ENCODE measurements at regions not wholly inside any gene's neighbourhood (a gene's known extent, or its start where the extent isn't known, plus 50 kb on each side); places are given as distances from the start of the nearest gene placed in this dataset.

GRCh38 chr1:55374801-55375616, 159.8 kb upstream of the USP24 start:
- in situ Hi-C loops (cut with MboI; ENCODE audit: low sequenced_read_pairs) = no loop called here

DNA sequence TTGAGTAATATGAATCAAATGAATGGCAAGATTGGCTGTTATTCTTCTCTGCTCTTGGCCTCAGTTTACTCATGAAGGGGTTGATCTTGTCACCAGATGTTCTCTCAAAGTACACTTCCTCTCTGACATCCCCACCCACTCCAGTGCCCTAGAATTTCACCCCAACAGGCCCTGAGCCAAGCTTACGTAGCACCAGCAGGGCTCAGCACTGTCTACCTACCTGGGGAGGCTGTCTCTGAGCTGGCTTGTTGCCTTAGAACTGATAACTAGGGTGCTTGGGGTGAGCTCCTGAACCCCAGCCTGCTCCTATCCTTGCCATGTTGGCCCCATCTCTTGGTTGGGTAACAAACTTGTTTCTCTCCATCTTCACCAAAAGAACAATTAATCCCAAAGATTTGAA, 159.1 kb upstream of the USP24 start:
- in situ Hi-C loops (cut with MboI; ENCODE audit: low sequenced_read_pairs) = no loop called here

- in situ Hi-C loops (cut with MboI; ENCODE audit: low sequenced_read_pairs) = no loop called here
Observed at GRCh38 chr1:55369474-55369873, 154.3 kb upstream of the USP24 start.

- in situ Hi-C loops (cut with MboI; ENCODE audit: low sequenced_read_pairs) = no loop called here
Observed at GRCh38 chr1:55368698-55369097, 153.5 kb upstream of the USP24 start.

DNA sequence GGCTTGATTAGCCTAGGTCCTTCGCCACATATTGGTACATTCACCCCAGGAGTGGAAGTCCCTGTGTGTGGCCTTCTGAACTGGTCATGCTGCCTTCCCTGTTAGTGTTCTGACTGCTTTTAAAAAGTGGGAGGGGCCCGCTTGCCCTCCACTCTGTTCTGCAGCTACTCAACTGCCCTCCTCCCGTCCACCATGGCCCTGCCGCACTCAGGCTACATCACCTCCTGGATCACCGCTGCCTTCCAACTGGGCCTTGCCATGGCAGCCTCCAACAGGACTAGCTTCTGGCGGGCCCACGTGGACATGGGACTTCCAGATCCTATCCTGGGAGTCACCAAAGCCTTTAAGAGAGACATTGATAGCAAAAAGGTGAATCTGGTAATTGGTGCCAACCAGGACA, 152.1 kb upstream of the USP24 start:
- in situ Hi-C loops (cut with MboI; ENCODE audit: low sequenced_read_pairs) = no loop called here

DNA sequence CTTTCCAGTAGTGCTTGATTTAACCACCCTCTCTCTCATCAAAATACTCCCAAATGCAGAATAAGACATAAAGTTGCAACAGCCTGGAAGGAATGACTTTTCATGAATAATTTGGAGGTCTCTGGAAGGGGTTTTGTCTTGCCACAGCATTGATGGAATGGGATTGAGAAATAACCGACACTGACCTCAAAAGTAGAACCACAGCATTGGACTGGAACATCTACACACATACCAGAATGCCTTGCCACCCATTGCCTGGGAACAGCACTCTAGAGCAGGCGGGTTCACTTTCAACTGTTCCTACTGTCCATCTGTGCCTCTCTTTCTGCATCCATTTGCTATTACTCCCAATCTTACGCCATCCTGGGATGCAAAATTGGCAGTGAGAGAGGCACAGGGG, 149.1 kb upstream of the USP24 start:
- in situ Hi-C loops (cut with MboI; ENCODE audit: low sequenced_read_pairs) = no loop called here

DNA sequence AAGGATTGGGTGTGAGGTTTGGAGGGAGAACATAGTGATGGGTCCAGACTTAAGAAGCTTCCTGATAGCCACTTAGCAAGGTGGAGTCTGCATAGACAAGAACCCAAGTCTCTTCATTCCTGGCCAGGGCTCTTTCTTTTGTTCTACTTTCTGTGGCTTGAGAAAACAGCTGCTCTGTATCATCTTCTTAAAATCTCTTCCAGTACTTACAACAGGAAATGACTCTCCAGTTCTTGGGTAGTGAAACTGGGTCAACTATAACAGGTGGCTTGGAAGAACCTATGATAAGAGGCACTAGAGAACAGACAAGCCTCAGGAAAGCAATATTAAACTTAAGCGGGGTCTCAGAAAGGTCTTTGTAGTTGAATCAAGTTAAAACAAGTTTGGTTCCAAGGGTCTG, 148.1 kb upstream of the USP24 start:
- in situ Hi-C loops (cut with MboI; ENCODE audit: low sequenced_read_pairs) = no loop called here

- in situ Hi-C loops (cut with MboI; ENCODE audit: low sequenced_read_pairs) = no loop called here
Observed at GRCh38 chr1:55362558-55362957, 147.4 kb upstream of the USP24 start.

DNA sequence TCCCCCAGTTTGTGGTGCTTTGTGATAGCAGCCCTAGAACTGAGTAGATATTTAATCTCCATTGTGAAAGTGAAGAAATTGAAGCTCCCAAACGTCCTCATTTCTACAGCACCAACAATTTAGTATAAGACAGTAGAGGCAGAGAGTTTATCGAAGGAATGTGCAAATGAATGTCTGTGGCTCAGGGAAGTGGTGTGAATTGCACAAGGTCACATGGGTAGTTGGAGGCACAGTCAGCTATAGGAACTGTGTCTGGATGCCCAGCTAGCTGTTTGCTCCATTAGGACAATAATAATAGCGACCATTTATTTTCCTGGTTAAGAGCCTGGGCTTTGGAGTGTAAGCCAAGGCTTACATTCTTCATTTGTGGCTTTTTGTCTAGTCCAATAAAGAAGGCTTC, 144.4 kb upstream of the USP24 start:
- in situ Hi-C loops (cut with MboI; ENCODE audit: low sequenced_read_pairs) = no loop called here

DNA sequence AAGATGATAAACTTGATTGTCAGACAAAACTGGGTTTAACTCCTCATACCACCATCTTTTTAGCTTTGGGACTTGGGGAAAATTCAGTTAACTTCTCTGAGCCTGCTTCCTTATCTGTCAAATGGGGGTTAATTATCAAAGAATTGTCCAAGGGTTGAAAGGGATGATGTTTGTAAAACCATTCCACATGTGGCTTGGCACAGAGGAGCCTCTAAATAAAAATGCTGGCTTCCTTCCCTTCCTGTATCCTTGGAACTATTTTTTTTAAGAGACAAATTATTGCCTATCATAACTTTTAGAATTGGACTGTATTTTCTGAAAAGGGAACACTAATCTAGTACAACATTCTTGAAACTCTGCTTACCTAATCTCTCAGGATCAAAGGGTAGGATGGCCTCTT, 143.4 kb upstream of the USP24 start:
- in situ Hi-C loops (cut with MboI; ENCODE audit: low sequenced_read_pairs) = no loop called here

DNA sequence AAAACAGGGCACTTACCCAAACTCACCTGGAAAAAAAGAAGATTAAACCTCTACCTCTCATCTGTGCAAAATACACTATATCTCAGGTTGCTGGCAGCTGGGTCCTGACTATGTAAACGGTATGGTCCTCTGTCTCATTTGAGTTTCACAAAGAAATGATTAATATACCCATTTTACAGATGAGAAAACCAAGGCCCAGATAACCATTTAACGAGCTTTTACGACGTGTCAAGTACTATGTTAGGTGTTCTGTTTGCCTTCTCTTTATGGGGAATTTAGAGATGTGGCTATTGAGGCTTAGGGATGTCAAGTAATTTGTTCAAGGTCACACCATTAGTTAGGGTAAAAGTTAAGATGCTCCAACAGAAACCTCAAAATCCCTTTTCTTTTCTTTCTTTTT, 140.4 kb upstream of the USP24 start:
- in situ Hi-C loops (cut with MboI; ENCODE audit: low sequenced_read_pairs) = no loop called here

DNA sequence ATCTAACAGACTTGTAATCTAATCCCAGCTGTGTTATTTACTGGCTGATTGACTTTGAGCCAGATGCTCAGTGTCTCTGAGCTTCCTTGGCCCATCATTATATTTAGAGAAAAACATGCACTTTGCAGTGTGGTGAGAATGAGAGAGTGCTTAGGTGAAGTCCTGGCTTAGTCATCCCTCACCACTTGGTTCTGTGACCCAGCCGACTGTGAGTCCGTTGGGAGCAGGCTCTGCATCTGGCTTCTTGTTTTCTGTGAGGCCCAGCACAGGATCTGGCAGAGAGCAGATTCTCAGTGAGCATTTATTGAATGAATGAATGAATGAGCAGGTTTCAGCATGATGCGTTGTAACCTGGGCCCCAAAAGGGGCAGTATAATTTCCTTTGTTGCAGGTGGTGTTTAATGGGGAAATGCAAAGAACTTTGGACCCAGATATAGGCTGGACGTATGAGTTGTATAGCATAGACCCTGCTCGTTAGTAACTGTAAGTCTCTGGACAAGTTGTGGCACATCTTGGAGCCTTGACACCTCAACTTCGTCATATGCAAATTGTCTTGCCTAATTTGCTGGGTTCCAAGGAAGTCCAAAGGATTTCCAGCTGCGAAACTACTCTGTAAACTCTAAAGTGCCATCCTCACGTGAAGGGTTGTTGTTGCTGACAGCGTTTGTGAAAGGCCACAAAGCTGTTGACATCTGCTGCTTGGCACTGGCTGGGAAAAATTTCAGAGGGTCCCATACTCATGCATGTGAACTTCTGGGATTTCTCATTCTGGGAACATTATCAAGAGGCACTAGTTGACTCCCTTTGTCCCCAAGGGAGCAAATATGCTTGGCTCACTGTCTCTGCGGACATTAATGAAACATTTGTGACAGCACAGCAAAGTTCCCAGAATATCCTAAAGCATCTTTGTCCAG, 138.8 kb upstream of the USP24 start:
- in situ Hi-C loops (cut with MboI; ENCODE audit: low sequenced_read_pairs) = no loop called here

DNA sequence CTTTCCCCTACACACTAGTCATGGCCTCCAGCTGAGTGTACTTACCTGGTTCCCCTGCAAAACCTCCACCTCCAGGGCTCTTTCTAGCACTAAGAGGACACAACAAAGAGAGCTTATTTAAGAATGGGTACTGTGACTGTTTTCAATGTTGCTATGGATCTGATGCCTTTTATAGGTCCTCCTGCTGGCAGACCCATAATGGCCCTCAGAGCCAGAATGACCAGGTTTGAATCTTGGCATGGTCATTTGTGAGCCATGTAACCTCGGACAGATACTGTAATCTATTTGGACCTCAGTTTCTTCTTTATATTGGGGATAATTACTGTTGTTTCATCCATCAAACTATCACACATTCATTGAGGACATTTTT, 137.6 kb upstream of the USP24 start:
- in situ Hi-C loops (cut with MboI; ENCODE audit: low sequenced_read_pairs) = no loop called here

- in situ Hi-C loops (cut with MboI; ENCODE audit: low sequenced_read_pairs) = no loop called here
Observed at GRCh38 chr1:55352080-55352810, 137.1 kb upstream of the USP24 start.

DNA sequence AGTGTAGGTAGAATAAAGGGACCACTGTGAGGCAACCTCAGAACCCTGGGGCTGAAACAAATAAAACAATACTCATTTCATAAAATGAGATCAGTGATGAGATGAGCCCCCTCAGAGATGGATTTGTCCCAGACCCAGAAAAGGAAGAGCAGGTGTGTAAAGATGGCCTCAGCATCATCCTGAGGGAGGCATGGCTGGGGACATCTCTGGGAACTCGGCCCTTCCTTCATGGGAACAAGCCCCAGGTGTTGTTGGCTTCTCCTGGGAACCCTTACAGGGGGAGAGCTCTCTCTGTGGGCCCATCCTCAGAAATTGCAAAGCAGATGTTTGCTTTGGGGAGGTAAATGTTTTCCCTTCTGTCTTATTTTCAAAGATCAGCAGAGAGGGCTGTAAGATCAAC, 133.2 kb upstream of the USP24 start:
- in situ Hi-C loops (cut with MboI; ENCODE audit: low sequenced_read_pairs) = no loop called here

GRCh38 chr1:55347866-55348265, 132.7 kb upstream of the USP24 start:
- in situ Hi-C loops (cut with MboI; ENCODE audit: low sequenced_read_pairs) = no loop called here

DNA sequence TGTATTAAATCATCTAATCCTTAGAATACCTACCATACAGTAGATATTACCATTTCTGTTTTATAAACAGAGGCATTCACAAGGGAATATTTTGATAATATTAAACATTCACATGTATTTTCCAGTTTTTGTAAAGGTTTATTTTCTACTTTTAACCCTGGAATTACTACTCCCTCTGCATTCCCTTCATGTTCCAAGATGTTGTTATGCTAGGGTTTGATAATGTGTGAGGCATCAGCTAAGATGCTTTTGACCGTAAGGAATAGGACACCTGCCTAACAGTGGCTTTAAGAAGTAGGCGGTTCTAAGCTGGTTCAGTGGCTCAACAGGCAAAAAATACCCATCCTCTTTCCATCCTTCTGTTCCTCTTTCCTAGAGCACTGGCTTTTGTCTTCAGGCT, 131.9 kb upstream of the USP24 start:
- in situ Hi-C loops (cut with MboI; ENCODE audit: low sequenced_read_pairs) = no loop called here

GRCh38 chr1:55346586-55346985, 131.4 kb upstream of the USP24 start:
- in situ Hi-C loops (cut with MboI; ENCODE audit: low sequenced_read_pairs) = no loop called here

DNA sequence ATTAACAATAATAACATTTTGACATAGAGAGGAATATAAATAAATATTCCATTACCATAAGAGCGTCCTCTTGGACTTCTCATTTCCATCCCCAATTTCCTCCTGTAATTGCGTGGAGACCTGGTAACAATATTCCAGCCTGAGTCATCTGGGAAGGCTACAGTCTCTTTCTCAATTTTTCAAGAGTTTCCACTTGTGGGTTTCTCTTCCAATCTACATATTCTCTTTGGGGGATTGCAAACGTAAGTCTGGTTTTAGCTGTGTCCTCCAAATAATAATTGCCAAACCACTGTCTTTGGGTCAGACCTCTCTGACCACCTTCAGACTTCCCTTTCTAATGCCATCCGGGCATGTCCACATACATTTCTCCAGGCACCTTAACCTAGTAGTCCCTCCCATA, 124.5 kb upstream of the USP24 start:
- in situ Hi-C loops (cut with MboI; ENCODE audit: low sequenced_read_pairs) = no loop called here

DNA sequence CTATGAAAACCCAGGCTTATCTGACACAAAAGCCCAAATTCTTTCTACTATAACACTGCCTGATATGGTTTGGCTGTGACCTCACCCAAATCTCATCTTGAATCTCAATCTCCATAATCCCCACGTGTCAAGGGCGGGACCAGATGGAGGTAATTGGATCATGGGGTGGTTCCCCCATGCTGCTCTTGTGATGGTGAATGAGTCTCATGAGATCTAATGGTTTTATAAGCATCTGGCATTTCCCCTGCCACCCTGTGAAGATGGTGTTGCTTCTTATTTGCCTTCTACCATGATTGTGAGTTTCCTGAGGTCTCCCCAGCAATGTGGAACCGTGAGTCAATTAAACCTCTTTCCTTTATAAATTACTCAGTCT, 123.3 kb upstream of the USP24 start:
- in situ Hi-C loops (cut with MboI; ENCODE audit: low sequenced_read_pairs) = no loop called here

DNA sequence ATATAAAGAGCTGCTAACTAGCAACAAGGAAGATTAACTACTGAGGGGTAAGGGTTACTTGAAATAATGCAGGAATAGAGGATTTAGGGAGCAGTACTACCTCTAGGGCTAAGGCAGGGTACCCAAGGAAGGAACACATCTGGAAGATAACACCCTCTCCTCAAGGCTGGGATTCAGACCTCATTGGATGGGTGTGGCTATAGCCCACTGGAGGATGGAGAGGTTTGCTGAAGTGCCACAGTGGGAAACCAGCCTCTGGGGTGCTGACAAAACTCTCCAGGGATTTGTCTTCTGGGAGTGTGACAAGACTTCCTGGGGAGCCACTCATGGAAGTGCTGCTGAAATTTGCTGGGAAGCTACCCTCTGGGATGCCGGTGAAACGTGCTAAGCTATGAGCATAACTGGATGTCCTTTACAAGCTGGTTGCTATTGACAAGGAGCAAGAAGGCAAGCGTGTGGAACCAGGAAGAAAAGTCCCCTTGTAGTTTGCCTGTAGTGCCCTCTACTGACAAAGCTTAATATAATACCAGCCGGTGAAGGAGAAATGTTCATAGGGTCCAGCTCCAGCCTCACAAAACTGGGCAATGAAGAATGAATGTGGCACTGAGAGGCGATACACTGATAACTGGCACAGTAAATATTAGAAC, 122.8 kb upstream of the USP24 start:
- in situ Hi-C loops (cut with MboI; ENCODE audit: low sequenced_read_pairs) = no loop called here
